ENCODE measurements at regions not wholly inside any gene's neighbourhood (a gene's known extent, or its start where the extent isn't known, plus 50 kb on each side); places are given as distances from the start of the nearest gene placed in this dataset.

GRCh38 chr1:59128784-59129227 lies 168.1 kb upstream of the FGGY start:
- H3K27ac ChIP-seq, result no peak overlapping the region
- H3K36me3 ChIP-seq, result no peaks in the 10 kb centered on the region
- 84 to 94% methylated on average over 4 of the region's 4 CpGs for WGBS, 2 donors
- TF ChIP-seq EP300 (IDR thresholded peaks at IDR 0.05), result no peak
- TF ChIP-seq POLR2A (IDR thresholded peaks at IDR 0.05), result no peak
- TF ChIP-seq CTCF (IDR thresholded peaks at IDR 0.05), result no peak
- no peak for TF ChIP-seq POLR2AphosphoS5 (IDR thresholded peaks at IDR 0.05)
- H3K4me3 ChIP-seq, result no peak overlapping the region
- peaks cover 0 to 6% (median 0%) of the 10 kb centered on the region in 4 donors for H3K4me1 ChIP-seq
- H3K9me3 ChIP-seq, result no peaks in the 10 kb centered on the region
- no peak for DNase-seq
- intact Hi-C loops (cut with DNase I), result no loop called here
- H3K27me3 ChIP-seq, result no peaks in the 10 kb centered on the region

- TF ChIP-seq EP300 (IDR thresholded peaks at IDR 0.05), result no peak
- TF ChIP-seq POLR2A (IDR thresholded peaks at IDR 0.05), result no peak
- no peak for TF ChIP-seq CTCF (IDR thresholded peaks at IDR 0.05)
- no peak for TF ChIP-seq POLR2AphosphoS5 (IDR thresholded peaks at IDR 0.05)
- intact Hi-C loops (cut with DNase I), result no loop called here
Measured at GRCh38 chr1:59132295-59132694, 164.6 kb upstream of the FGGY start.

GRCh38 chr1:59133997-59134396 lies 162.9 kb upstream of the FGGY start:
- WGBS, 2 donors, result 21 to 68% methylated on average over 1 of the region's 1 CpG
- TF ChIP-seq EP300 (IDR thresholded peaks at IDR 0.05), result no peak
- TF ChIP-seq POLR2AphosphoS5 (IDR thresholded peaks at IDR 0.05), result no peak
- TF ChIP-seq POLR2A (IDR thresholded peaks at IDR 0.05), result no peak
- TF ChIP-seq CTCF (IDR thresholded peaks at IDR 0.05), result no peak
- Histone ChIP-seq H3K27me3 (no peaks in the 10 kb centered on the region), H3K27ac (no peak overlapping the region), H3K9me3 (no peaks in the 10 kb centered on the region), H3K4me1 (peaks cover 0 to 2% (median 0%) of the 10 kb centered on the region in 4 donors), H3K4me3 (no peak overlapping the region), H3K36me3 (no peaks in the 10 kb centered on the region)
- no peak for DNase-seq
- intact Hi-C loops (cut with DNase I), result no loop called here

More at GRCh38 chr1:59132295-59132694, 164.6 kb upstream of the FGGY start:
- no peak overlapping the region for H3K27ac ChIP-seq
- no peaks in the 10 kb centered on the region for H3K36me3 ChIP-seq
- WGBS, 2 donors, result 59 to 65% methylated on average over 5 of the region's 5 CpGs
- no peak for DNase-seq
- H3K9me3 ChIP-seq, result no peaks in the 10 kb centered on the region
- H3K27me3 ChIP-seq, result no peaks in the 10 kb centered on the region
- peaks cover 0 to 6% (median 0%) of the 10 kb centered on the region in 4 donors for H3K4me1 ChIP-seq
- no peak overlapping the region for H3K4me3 ChIP-seq

- TF ChIP-seq EP300 (IDR thresholded peaks at IDR 0.05), result no peak
- TF ChIP-seq POLR2AphosphoS5 (IDR thresholded peaks at IDR 0.05), result no peak
- TF ChIP-seq CTCF (IDR thresholded peaks at IDR 0.05), result no peak
- TF ChIP-seq POLR2A (IDR thresholded peaks at IDR 0.05), result no peak
- Histone ChIP-seq H3K27ac (no peak overlapping the region), H3K4me1 (no peaks in the 10 kb centered on the region), H3K36me3 (no peaks in the 10 kb centered on the region), H3K9me3 (no peaks in the 10 kb centered on the region), H3K4me3 (no peak overlapping the region), H3K27me3 (no peaks in the 10 kb centered on the region)
- intact Hi-C loops (cut with DNase I), result no loop called here
- 92 to 98% methylated on average over 1 of the region's 1 CpG for WGBS, 2 donors
- no peak for DNase-seq
Measured at GRCh38 chr1:59135761-59136255, 161.1 kb upstream of the FGGY start.

Measured in sigmoid colon (tissue), 6 donors.